GM18508 (cell line): ENCODE measurements at regions not wholly inside any gene's neighbourhood (a gene's known extent, or its start where the extent isn't known, plus 50 kb on each side); places are given as distances from the start of the nearest gene placed in this dataset.
"Not testable (repeated sequence)": the region's sequence is repeated elsewhere in the genome, so short reads cannot be mapped to it uniquely, and the experiment has no call there.

Experiments
- ATAC-seq: cut with Tn5 transposase; IDR thresholded peaks from one replicate; pipeline ENCODE4 v1.9.1; 2021; ENCODE audit warnings: moderate number of reproducible peaks; ENCODE audit not compliant: insufficient read depth, unreplicated experiment

DNA sequence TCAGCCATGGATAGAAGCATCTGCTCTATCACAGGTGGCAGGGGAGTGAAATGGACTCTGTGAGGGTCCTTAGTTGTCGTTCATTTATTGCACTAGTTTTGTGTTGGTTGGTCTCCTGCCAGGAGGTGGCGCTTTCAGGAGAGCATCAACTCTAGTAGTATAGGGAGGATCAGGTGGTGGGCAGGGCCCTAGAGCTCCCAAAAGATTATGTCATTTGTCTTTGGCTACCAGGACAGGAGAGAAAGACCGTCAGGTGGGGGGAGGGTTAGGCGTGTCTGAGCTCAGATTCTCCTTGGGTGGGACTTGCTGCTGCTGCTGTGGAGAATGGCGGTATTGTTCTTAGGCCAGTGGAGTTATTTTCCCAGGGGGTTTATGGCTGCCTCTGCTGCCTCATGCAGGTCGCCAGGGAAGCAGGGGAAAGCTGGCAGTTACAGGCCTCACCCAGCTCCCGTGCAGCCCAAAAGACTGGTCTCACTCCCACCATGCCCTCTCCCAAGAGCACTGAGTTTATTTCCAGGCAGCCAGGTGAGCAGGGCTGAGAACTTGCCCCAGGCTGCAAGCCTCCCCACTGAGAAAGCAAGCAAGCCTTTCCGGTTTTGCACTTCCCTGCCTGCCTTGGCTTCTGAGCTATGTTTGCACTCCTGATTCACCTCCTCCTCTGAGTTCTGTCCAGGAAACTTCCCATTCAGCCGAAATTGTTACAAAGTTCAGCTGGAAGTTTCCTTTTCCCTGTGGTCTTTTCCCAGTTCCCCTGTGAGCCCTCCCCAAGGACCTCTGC lies 317.3 kb downstream of the TAF11L14 start:
- no peak for ATAC-seq

DNA sequence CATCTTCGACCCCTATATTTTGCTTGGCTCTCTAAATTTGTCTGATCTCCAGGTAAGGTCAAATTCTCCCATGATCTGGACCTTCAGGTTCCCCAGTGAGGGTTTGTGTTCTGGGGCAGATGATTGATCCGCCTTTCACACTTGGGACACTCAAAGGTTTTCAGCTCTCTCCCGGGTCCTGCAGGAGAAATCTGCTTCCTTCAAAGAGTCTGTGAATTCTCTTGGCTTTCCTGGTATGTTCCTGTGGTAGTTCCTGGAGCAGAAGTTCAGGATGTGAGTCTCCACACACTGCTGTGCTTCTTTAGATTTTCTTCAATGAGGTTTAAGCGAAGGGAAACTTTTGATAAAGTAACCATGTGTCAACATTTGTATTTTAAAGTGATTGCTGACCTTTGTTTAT lies 318.0 kb downstream of the TAF11L14 start:
- no peak for ATAC-seq

DNA sequence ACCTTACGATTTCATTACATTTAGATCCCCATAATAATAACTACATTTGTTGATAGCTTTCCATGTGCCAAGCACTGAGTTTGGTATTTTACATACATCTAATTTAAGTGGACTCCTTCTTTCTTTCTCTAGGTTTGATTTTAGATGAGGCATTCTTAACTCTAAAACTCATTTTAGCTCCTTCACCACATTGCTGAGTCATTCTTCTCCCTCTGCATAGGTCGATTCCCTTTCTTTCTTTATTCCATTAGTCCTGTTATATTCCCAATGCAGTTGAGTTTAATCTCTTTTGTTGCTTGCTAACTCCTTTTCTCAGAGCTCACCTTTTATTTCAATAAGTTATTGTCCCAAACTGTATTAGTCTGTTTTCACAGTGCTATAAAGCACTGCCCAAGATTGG lies 329.8 kb downstream of the TAF11L14 start:
- no peak for ATAC-seq

DNA sequence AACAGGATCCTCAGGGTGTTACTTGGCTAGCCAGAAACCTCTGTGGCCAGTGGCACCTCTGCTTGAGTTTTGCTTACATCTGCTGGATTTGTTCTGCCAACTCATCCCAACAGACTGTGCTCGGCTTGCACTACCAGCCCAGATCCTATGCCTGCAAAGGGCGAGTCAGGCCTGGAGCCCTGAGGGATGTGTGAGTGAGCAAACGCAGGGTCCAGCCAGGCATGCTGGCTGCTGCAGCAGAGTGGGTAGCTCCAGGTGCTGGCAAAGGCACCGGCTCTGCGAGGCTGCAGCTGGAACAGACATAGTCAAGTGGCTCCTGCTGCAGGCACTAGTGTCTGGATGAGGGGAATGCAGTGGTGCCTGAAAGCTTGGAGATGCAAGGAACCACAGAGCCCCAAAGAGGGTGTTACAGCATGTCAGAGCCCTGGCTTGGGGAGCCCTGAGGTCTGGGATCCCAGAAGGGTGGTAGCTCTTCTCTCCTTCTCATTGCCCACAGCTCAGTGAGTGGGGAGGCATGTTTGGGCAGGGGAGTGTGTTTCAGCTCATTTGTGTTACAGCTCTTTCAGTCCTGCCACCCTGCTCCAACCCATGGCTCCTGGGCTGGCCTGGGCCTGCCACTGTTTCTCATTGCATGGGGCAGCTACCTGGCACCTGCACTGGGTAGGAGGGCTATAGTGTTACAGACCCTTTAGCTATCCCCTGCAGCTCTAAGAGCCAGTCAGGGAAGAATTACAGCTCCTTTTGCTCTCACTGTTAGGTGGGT lies 332.6 kb downstream of the TAF11L14 start:
- no peak for ATAC-seq

DNA sequence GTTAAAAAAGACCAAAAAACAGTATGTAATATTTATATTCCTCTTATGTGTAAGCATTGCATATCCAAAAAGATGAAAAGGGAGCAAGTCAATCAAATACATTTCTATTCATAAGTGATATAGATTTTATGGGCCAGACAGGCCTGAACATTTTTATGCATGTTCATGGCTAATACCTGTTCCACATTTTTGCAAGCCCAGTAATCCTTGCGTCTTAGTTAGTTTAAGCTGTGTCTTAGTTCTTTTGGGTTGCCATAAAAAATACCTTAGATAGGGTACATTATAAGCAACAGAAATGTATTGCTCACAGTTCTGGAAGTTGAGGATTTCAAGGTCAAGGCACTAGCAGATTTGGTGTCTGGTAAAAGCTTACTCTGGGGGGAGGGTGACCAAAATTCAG lies 342.1 kb downstream of the TAF11L14 start:
- ATAC-seq = no peak

DNA sequence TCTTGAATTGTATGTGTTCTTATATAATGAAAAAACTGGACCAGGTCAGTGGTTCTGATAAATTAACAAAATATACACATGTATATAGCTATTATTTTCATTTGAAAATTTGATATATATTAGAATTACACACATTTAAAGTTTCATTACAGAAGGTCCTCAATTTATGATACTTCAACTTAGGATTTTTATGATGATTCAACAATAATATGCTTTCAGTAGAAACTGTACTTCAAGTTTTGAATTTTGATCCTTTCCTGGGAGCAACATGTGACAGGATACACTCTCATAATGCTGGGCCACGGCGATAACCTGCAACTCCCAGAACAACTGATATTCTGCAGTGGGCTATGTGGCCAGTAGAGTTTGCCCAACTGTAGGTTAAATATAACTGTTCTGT lies 344.7 kb downstream of the TAF11L14 start:
- no peak for ATAC-seq

DNA sequence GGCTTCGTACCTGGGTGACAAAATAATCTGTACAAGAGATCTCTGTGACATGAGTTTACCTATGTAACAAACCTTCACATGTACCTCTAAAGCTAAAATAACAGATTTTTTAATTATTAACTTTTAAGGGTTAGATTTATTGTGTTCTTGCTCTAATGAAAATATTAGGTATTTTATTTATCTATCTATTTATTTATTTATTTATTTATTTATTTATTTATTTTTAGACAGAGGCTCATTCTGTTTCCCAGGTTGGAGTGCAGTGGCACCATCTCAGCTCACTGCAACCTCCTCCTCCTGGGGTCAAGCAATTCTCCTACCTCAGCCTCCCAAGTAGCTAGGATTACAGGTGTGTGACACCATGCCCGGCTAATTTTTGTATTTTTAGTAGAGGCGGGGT lies 348.4 kb downstream of the TAF11L14 start:
- not testable (repeated sequence) for ATAC-seq

DNA sequence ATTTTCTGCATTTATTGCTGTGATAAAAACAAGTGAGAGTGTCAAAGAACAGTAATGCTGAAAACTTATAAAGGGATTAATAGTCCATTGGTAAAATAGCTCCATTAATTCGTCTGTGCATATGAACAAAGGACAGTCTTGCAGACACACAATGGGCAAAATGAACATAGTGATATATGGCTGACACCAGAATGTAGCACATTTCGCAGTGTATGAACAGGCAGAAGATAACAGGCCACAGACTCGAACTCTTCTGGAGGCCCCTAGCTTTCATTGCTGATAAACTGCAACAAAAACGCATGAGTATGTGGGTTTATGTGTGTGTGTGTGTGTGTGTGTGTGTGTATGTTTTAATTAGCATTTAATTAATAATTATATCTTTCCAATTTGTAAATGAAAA lies 354.8 kb downstream of the TAF11L14 start:
- no peak for ATAC-seq

DNA sequence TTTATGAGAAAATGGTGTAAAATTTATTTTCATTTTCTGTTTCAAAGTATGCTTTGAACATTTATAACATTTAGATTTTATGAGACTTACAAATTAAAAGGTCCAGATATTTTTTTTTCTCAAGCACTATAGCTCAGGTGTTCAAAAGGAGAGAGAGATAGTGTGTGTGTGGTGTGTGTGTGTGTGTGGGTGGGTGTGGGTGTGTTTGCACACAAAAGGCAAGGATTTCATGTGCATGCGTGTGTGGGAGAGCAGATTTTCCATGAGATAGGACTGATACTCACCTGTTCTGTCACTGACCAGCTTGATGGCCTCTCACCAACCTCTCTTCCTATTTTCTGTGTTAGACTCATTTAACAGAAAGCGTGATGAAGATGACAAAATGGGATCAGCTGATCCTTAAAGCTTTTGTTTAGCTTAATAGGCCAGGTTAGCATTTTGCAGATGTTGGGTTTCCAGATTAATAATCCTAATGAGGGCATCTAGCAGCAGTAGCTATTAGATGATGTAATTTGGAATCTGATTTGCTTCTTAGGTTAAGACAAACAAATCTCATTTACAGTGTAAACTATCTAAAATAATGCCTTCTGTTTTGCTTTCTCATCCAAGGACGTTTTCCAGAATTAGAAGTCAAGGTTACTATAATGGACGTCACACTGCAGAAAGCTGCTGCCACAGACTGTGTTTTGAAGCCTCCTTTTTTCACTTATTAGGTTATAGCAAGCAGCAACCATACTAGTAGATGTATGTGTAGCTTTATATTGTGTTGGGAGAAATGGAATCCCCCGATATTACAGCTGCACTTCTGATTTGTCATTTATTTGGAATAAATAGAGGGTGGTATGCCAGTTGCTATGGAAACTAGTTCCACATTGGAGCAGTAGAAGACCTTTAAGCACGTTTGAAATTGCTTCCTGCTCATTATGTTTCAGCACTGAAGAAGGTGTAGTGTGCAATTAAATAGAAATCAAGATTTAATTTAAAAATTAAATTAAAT lies 355.6 kb downstream of the TAF11L14 start:
- ATAC-seq = no peak

DNA sequence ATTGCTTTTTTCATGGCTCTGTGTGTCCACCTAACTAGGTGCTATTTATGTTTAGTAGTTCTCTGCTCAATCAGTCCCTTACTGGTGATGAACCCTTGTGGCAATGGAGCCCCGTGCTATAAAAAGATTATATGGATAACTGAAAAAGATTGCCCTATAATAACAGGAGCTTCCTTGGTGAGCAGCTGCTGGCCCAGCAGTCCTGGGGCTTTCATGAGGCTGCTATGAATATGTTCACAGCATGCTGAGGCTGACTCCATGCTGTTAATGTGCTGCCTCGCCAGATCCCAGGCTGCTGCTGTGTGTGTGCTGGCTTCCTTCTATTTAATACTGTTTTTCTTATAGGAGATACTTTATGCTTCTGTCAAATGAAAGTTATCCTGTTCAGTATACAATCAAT lies 357.5 kb downstream of the TAF11L14 start:
- ATAC-seq = no peak

DNA sequence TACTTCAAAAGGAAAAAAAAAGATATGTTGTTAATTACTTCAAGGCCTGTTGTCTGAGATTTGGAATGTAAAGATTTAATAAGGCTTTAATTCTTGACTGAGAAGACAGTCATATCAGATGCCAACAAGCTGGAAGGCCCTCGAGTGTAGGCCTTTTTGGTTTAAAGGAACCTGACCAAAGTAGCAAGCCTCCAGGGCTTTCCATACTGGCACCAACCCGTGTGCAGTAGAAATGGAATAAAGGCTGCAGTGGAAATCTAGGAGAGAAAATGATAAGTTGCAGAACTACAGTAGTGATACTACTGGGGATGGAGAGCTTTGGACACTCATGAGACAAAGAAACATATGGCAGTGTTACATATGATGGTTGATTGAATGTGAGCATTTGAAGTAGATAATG lies 358.0 kb downstream of the TAF11L14 start:
- no peak for ATAC-seq

DNA sequence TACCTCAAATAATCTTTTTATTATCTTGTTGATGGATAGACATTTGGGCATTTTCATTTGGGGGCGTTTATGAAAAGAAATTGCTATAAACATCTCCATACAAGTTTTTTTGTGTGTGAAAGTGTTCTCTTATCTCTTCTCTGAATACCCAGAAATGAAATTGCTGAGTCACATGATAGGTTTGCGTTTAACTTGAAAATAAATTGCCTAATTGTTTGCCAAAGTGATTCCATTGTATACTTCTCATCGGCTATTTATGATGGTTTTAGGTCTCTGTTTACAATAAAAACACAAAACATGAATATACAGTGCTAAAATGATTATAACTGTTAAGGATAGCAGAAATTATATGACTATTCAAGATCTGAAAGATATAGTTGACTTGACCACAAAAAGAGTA lies 361.7 kb downstream of the TAF11L14 start:
- ATAC-seq = no peak

DNA sequence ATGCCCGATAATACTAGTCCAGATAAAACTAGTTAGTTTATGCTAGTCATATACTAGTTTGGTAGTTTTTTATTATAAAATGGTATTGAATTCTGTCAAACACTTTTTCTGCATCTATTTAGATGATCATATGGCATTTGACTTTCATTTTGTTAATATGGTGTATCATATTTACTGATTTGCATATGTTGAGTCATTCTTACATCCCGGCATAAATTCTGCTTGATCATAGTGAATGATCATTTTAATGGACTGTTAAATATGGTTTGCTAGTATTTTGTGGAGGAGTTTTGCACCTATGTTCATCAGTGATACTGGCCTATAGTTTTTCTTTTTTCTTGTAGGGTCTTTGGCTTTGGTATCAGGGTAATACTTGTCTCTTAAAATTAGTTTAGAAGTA lies 365.6 kb downstream of the TAF11L14 start:
- ATAC-seq = no peak

DNA sequence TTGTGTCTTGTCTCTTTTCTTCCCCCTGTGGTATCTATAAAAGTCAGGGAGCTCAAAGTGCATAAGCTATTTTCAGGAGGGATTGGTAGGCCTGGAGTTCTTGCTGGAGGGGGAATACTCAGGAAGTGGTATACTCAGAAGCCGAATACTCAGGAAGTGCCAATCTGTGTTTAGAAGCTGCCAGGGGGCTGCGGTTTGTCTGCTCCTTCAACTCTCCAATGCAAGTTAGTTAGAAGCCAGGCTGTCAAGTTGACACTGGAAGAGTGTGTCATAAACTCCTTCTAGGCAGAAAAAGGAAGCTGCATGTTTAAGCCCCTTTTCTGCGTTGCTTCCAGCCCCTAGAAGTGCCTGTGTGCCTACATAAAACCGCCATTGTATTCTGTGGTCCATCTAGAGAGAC lies 366.5 kb downstream of the TAF11L14 start:
- ATAC-seq = no peak

DNA sequence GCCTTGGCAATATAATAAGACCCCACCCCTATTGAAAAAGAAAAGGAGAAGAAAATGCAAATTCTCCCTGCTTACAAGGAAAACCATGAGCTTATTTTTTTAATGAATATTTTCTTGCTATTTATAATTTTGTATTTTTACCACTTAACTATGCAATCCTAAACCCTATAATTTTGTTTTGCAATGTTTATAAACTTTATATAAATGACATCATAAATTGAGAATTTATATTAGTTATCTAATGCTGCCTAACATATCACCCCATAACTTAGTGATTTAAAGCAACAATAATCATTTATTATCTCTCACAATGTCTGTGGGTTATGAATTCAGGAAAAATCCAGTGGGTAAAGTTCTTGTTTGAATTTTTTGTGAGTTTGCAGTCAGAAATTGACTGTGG lies 369.1 kb downstream of the TAF11L14 start:
- ATAC-seq = no peak

DNA sequence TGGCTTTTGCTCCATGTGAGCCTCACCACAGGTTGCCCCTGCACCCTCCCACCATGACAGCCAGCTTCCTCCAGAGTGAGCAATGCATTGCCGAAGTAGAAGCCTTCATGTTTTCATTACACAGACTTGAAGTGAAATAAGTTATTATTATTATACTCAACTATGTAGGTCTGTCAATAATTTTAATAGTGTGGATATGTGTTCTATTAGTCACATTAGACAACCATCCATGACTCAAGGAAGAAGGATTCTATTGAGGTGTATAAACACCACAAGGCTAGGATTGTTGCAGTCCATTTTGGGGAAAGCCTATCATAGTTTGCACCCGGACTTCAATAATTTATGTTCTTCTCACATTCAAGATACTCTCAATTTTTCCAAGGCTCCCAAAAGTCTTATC lies 369.5 kb downstream of the TAF11L14 start:
- ATAC-seq = no peak

DNA sequence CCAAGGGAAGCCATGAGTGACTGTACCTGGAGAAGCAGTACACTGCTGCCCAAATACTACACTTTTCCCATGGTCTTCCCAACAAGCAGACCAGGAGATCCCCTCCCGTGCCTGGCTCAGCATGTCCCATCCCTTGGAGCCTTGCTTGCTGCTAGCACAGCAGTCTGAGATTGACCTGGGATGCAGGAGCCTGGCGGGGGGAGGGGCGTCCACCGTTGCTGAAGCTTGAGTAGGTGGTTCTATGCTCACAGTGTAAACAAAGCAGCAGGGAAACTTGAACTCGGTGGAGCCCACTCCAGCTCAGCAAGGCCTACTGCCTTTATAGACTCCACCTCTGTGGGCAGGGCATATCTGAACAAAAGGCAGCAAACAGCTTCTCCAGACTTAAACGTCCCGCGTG lies 372.0 kb downstream of the TAF11L14 start:
- ATAC-seq = not testable (repeated sequence)

DNA sequence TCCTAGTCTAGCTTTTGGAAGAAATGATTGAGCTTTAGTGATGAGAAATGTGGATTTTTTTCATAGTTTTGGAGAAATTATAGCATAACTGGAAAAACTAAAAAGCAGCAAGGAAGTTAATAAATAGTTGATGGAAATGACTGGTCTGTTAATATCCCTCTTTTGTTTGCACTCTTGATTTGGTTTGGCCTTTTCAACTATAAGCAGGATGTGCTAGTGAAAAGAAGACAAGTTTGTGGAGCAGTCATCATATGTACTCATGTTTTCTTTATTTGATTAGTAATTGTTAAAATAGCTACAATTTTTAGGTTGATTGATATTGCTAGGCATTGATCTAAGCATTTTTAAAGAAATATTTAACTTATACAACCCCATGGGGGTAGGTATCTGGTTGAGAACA lies 374.7 kb downstream of the TAF11L14 start:
- ATAC-seq = no peak

DNA sequence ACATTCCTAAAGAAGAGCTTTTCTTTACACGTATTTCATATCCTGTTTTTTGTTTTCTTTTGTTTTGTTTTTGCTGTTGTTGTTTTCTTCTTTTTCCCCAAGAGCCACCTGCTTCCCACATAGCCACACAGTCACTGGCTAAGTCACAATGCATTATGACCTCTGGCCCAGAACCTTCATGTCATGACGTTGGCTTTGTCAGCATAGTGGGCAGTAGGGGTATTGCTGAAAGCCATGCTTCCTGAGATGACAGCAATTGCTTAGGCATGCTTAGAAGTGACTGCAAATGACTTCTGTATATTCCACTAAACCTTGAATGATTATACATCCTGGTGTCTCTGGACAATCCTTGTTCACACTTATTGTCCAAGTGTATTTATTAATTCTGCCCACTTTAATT lies 375.8 kb downstream of the TAF11L14 start:
- no peak for ATAC-seq

DNA sequence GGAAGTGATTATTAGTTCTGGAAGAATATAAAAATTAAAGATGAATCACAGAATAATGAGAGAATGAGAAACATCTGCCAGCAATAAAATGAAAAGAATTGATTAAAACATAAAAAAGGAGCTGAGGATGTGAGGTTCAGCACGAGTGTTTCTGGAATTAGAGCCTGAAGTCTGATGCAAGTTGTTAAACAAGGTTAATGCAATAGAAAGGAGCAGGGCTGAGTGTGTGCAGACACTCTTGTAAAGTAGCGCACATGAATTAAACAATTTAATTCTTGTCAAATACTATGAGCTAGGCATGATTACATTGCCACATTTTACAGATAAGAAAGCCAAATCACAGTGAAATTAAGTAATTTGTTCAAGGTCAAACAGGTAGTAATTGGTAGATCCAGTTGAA lies 384.2 kb downstream of the TAF11L14 start:
- ATAC-seq = no peak

DNA sequence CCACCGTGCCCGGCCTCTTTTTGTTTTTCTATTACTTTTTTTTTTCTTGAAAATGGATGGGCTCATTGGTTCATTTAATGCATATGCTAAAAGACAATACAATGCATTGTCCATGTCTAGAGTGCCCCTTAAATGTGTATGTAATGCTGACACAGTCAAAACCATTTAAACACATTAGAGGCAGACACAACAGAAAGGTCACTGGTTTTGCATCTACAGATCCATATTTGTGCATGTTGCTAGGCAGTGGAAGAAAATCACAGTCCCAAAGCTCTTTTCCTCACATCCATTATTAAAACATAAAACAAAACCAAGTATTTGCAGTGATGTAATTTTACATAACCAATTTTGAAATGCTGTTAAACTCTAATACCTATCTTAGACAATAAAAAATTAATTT lies 389.0 kb downstream of the TAF11L14 start:
- no peak for ATAC-seq
